ENCODE measurements at regions not wholly inside any gene's neighbourhood (a gene's known extent, or its start where the extent isn't known, plus 50 kb on each side); places are given as distances from the start of the nearest gene placed in this dataset.

- H3K4me3 ChIP-seq (ENCODE audit: low read depth, low read length), result no peak overlapping the region
These were observed 194.7 kb upstream of the RTL1 start for GRCh38 chr14:101098177-101098576.

- no peak overlapping the region for H3K4me3 ChIP-seq (ENCODE audit: low read depth, low read length)
These were observed 195.1 kb upstream of the RTL1 start for GRCh38 chr14:101098641-101099040.

GRCh38 chr14:101101456-101102056, 198.0 kb upstream of the RTL1 start:
- H3K4me3 ChIP-seq (ENCODE audit: low read depth, low read length), result no peak overlapping the region

- no peak overlapping the region for H3K4me3 ChIP-seq (ENCODE audit: low read depth, low read length)
These were observed 199.4 kb upstream of the RTL1 start for GRCh38 chr14:101102875-101103274.

GRCh38 chr14:101103321-101103901, 199.9 kb upstream of the RTL1 start:
- H3K4me3 ChIP-seq (ENCODE audit: low read depth, low read length), result no peak overlapping the region

GRCh38 chr14:101104485-101104884, 201.0 kb upstream of the RTL1 start:
- H3K4me3 ChIP-seq (ENCODE audit: low read depth, low read length), result no peak overlapping the region

GRCh38 chr14:101105045-101105444, 201.5 kb upstream of the RTL1 start:
- no peak overlapping the region for H3K4me3 ChIP-seq (ENCODE audit: low read depth, low read length)

GRCh38 chr14:101108579-101109346, 205.2 kb upstream of the RTL1 start:
- H3K4me3 ChIP-seq (ENCODE audit: low read depth, low read length), result no peak overlapping the region

- H3K4me3 ChIP-seq (ENCODE audit: low read depth, low read length), result no peak overlapping the region
These were observed 205.8 kb upstream of the RTL1 start for GRCh38 chr14:101109347-101109638.

GRCh38 chr14:101109981-101110728, 206.6 kb upstream of the RTL1 start:
- H3K4me3 ChIP-seq (ENCODE audit: low read depth, low read length), result no peak overlapping the region

GRCh38 chr14:101110729-101111619, 207.5 kb upstream of the RTL1 start:
- H3K4me3 ChIP-seq (ENCODE audit: low read depth, low read length), result no peak overlapping the region

- H3K4me3 ChIP-seq (ENCODE audit: low read depth, low read length), result no peak overlapping the region
These were observed 208.2 kb upstream of the RTL1 start for GRCh38 chr14:101111620-101112290.

- H3K4me3 ChIP-seq (ENCODE audit: low read depth, low read length), result no peak overlapping the region
These were observed 209.0 kb upstream of the RTL1 start for GRCh38 chr14:101112351-101113107.

- H3K4me3 ChIP-seq (ENCODE audit: low read depth, low read length), result no peak overlapping the region
These were observed 209.6 kb upstream of the RTL1 start for GRCh38 chr14:101113108-101113612.

- no peak overlapping the region for H3K4me3 ChIP-seq (ENCODE audit: low read depth, low read length)
These were observed 210.6 kb upstream of the RTL1 start for GRCh38 chr14:101113835-101114725.

GRCh38 chr14:101114726-101115515, 211.4 kb upstream of the RTL1 start:
- no peak overlapping the region for H3K4me3 ChIP-seq (ENCODE audit: low read depth, low read length)

- no peak overlapping the region for H3K4me3 ChIP-seq (ENCODE audit: low read depth, low read length)
These were observed 212.1 kb upstream of the RTL1 start for GRCh38 chr14:101115652-101116051.

- H3K4me3 ChIP-seq (ENCODE audit: low read depth, low read length), result no peak overlapping the region
These were observed 212.5 kb upstream of the RTL1 start for GRCh38 chr14:101116065-101116464.
